NB4 (cell line): ENCODE measurements at regions not wholly inside any gene's neighbourhood (a gene's known extent, or its start where the extent isn't known, plus 50 kb on each side); places are given as distances from the start of the nearest gene placed in this dataset.

Experiments used
- POLR2A ChIP-seq: IDR thresholded peaks from 2 replicates; pipeline ENCODE4 v1.6.1; 2011; ENCODE audit warnings: mild to moderate bottlenecking; ENCODE audit not compliant: insufficient read length; ENCODE audit errors: extremely low read depth
- TF ChIP-seq, protein P1 (sequence below): IDR thresholded peaks from one replicate; pipeline ENCODE4 v1.5.1; 2012; ENCODE audit warnings: low read depth, low read length

DNA sequence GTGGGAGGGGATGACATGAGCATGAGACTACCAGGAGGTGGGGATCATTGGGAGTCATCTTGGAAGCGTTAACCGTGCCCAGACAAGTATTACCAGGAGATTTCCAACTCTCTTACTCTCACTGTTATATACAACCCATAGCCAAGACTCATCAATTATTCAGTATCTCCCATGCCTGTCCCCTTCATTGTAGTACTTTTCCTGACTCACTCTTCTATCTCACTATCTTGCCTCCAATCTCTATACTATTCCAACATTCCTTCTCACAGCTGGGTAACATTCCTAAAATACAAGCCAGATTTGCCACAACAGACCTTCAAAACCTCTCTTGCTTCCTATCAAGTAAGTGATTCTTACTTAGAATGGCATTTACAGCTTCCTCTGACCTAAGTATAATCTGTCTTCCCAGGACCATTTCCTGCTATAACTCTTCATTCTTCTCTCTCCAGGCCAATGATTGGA is 226.3 kb upstream of the SMLR1 start:
- TF ChIP-seq, protein P1, sequence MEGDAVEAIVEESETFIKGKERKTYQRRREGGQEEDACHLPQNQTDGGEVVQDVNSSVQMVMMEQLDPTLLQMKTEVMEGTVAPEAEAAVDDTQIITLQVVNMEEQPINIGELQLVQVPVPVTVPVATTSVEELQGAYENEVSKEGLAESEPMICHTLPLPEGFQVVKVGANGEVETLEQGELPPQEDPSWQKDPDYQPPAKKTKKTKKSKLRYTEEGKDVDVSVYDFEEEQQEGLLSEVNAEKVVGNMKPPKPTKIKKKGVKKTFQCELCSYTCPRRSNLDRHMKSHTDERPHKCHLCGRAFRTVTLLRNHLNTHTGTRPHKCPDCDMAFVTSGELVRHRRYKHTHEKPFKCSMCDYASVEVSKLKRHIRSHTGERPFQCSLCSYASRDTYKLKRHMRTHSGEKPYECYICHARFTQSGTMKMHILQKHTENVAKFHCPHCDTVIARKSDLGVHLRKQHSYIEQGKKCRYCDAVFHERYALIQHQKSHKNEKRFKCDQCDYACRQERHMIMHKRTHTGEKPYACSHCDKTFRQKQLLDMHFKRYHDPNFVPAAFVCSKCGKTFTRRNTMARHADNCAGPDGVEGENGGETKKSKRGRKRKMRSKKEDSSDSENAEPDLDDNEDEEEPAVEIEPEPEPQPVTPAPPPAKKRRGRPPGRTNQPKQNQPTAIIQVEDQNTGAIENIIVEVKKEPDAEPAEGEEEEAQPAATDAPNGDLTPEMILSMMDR, result no peak
- TF ChIP-seq POLR2A, result no peak
